HepG2 (cell line): ENCODE measurements at regions not wholly inside any gene's neighbourhood (a gene's known extent, or its start where the extent isn't known, plus 50 kb on each side); places are given as distances from the start of the nearest gene placed in this dataset.

Experiments used
- ATAC-seq: fragments of 200-7000 bp; cut with Tn5 transposase; 3 replicates; pipeline ENCODE4 v1.9.1; 2020; ENCODE audit warnings: mild to moderate bottlenecking, moderate library complexity
- BruUV-seq: library from RNA; stranded (reverse); fragments of 400-500 nt; replicated peaks from 2 replicates; lab custom pipeline; 2021; lab: Mats Ljungman, UMichigan
- CTCF ChIA-PET: fragments of 300-600 bp; formaldehyde crosslinking; extraction: SDS; loops from one replicate; lab custom pipeline; 2021; ENCODE audit warnings: low total read pairs, inconsistent platforms, low intra/inter-chr PET ratio; lab: Yijun Ruan, JAX
- POLR2A ChIA-PET: fragments of 350-600 bp; sonication (Branson Sonifier 250); formaldehyde crosslinking; loops from one replicate; lab custom pipeline; 2020; ENCODE audit warnings: antibody characterized with exemption, inconsistent platforms; lab: Yijun Ruan, JAX
- DNase-seq: peaks from one replicate; pipeline ENCODE4 v3.0.0-alpha.2; 2015; ENCODE audit warnings: low spot score
- FAIRE-seq: peaks from 3 replicates; lab custom pipeline; 2011; peaks lifted over from hg19 to GRCh38; lab: Jason Lieb, UNC
- H2AFZ ChIP-seq: one replicate; pipeline ENCODE4 v1.6.1; 2011; ENCODE audit warnings: low read length, inconsistent platforms
- H3K27ac ChIP-seq: fragments of 300-600 bp; 3 replicates; pipeline ENCODE4 v1.8.0; 2011; ENCODE audit warnings: mixed run types, mild to moderate bottlenecking, mixed read lengths, low read length, inconsistent platforms; ENCODE audit not compliant: insufficient read depth; ENCODE audit errors: extremely low read length
- H3K27me3 ChIP-seq, 2 experiments: fragments of 200-600 bp in 1 of 2; 2 replicates in 1 of 2; 3 replicates in 1 of 2; pipeline versions ENCODE4 v1.6.0 to v1.8.0; 2011; ENCODE audit warnings: low read length in 2 of 2, mild to moderate bottlenecking in 2 of 2, moderate library complexity in 2 of 2, inconsistent platforms in 1 of 2; ENCODE audit not compliant: insufficient read depth in 2 of 2, control insufficient read depth in 1 of 2
- H3K36me3 ChIP-seq, 2 experiments: fragments of 200-600 bp in 1 of 2; replicated peaks in 1 of 2; 2 replicates in 1 of 2; 3 replicates in 1 of 2; pipeline versions ENCODE4 v1.5.1 to v1.8.0; 2011; ENCODE audit warnings: low read length in 2 of 2, inconsistent platforms in 1 of 2; ENCODE audit not compliant: insufficient read depth in 2 of 2, control insufficient read depth in 1 of 2
- H3K4me1 ChIP-seq: 2 replicates; pipeline ENCODE4 v1.5.1; 2012; ENCODE audit warnings: low read length, inconsistent platforms; ENCODE audit not compliant: insufficient read depth
- H3K4me2 ChIP-seq: 2 replicates; pipeline ENCODE4 v1.6.0; 2011; ENCODE audit warnings: low read depth, low read length, inconsistent platforms
- H3K4me3 ChIP-seq, 3 experiments: fragments of 200-600 bp in 1 of 3; sonication (generic), shearing (Covaris generic) in 1 of 3; replicated peaks in 1 of 3; 2 replicates each; pipeline ENCODE4 v1.5.1; 2011 to 2016; ENCODE audit warnings: low read length in 3 of 3, inconsistent platforms in 2 of 3, low read depth in 2 of 3, mild to moderate bottlenecking in 2 of 3, control low read depth in 1 of 3, mixed read lengths in 1 of 3; ENCODE audit not compliant: insufficient read depth in 1 of 3
- H3K79me2 ChIP-seq: one replicate; pipeline ENCODE4 v1.6.1; 2011; ENCODE audit warnings: low read length, inconsistent platforms; ENCODE audit not compliant: insufficient read depth
- H3K9ac ChIP-seq: 2 replicates; pipeline ENCODE4 v1.6.0; 2011; ENCODE audit warnings: mild to moderate bottlenecking, low read depth, low read length, inconsistent platforms; ENCODE audit not compliant: insufficient read depth
- H3K9me3 ChIP-seq: 2 replicates; pipeline ENCODE4 v1.5.1; 2012; ENCODE audit warnings: mild to moderate bottlenecking, low read length
- H4K20me1 ChIP-seq: 2 replicates; pipeline ENCODE4 v1.6.0; 2011; ENCODE audit warnings: inconsistent platforms, mild to moderate bottlenecking, low read length, moderate library complexity; ENCODE audit not compliant: insufficient read depth
- DNMT1 ChIP-seq: sonication (generic); formaldehyde crosslinking; IDR thresholded peaks from 2 replicates; pipeline ENCODE4 v1.5.1; 2020; ENCODE audit warnings: mild to moderate bottlenecking, missing genetic modification reagents
- EED ChIP-seq: sonication (generic); formaldehyde crosslinking; IDR thresholded peaks from 2 replicates; pipeline ENCODE4 v1.5.0; 2020; ENCODE audit warnings: mild to moderate bottlenecking, missing genetic modification reagents
- FOXJ3 ChIP-seq: sonication (generic); formaldehyde crosslinking; IDR thresholded peaks from 2 replicates; pipeline ENCODE4 v1.4.0; 2020; ENCODE audit warnings: missing genetic modification reagents, mild to moderate bottlenecking, borderline replicate concordance
- GZF1 ChIP-seq: sonication (generic); formaldehyde crosslinking; IDR thresholded peaks from 2 replicates; pipeline ENCODE4 v1.5.1; 2020; ENCODE audit warnings: mild to moderate bottlenecking, missing genetic modification reagents
- KLF6 ChIP-seq: IDR thresholded peaks from 2 replicates; pipeline ENCODE4 v1.8.0; 2016; ENCODE audit warnings: missing biosample characterization, missing genetic modification reagents
- PPARG ChIP-seq: conservative IDR thresholded peaks from 2 replicates; pipeline ENCODE4 v1.6.1; 2016; ENCODE audit warnings: missing biosample characterization, missing genetic modification reagents
- RAD21 ChIP-seq: fragments of 450-650 bp; formaldehyde crosslinking; IDR thresholded peaks from 2 replicates; pipeline ENCODE4 v1.5.0; 2020; ENCODE audit warnings: mild to moderate bottlenecking
- TRIM22 ChIP-seq: fragments of 450-650 bp; IDR thresholded peaks from 2 replicates; pipeline ENCODE4 v1.6.1; 2017
- XBP1 ChIP-seq: sonication (generic); formaldehyde crosslinking; IDR thresholded peaks from 2 replicates; pipeline ENCODE4 v1.5.0; 2020; ENCODE audit warnings: missing genetic modification reagents
- ZFP1 ChIP-seq: IDR thresholded peaks from 2 replicates; pipeline ENCODE4 v1.6.1; 2016
- ZNF121 ChIP-seq: sonication (generic); formaldehyde crosslinking; IDR thresholded peaks from 2 replicates; pipeline ENCODE4 v1.5.0; 2020; ENCODE audit warnings: mild to moderate bottlenecking, missing genetic modification reagents
- ZNF556 ChIP-seq: sonication (generic); formaldehyde crosslinking; IDR thresholded peaks from 2 replicates; pipeline ENCODE4 v1.4.0; 2020; ENCODE audit warnings: mild to moderate bottlenecking, missing genetic modification reagents, borderline replicate concordance
- ZNF737 ChIP-seq: sonication (generic); formaldehyde crosslinking; IDR thresholded peaks from 2 replicates; pipeline ENCODE4 v1.5.0; 2020; ENCODE audit warnings: missing genetic modification reagents, mild to moderate bottlenecking, borderline replicate concordance
- ZNF777 ChIP-seq: sonication (generic); formaldehyde crosslinking; IDR thresholded peaks from 2 replicates; pipeline ENCODE4 v1.4.0; 2020; ENCODE audit warnings: missing genetic modification reagents
- WGBS: methylation state at CpG from one replicate; pipeline ENCODE4 v1.1.6; 2017; ENCODE audit warnings: low lambda C conversion rate; 5-methylcytosine and 5-hydroxymethylcytosine counted together
- in situ Hi-C: cut with HindIII; loops from 2 replicates; pipeline ENCODE4 v1.10.0; 2017; ENCODE audit warnings: low pct_unique_long_range_greater_than_20kb; ENCODE audit not compliant: extremely low pct_ligation_motif_present
- intact Hi-C: fragments of 100-400 bp; cut with micrococcal nuclease; formaldehyde crosslinking; loops from one replicate; pipeline ENCODE4 v1.10.0; 2022; ENCODE audit not compliant: unreplicated experiment

DNA sequence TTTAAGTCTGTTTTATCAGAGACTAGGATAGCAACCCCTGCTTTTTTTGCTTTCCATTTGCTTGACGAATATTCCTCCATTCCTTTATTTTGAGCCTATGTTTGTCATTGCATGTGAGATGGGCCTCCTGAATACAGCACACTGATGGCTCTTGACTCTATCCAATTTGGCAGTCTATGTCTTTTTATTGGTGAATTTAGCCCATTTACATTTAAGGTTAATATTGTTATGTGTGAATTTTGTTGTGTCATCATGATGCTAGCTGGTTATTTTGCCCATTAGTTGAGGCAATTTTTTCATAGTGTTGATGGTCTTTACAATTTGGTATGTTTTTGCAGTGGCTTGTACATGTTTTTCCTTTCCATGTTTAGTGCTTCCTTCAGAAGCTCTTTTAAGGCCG, 50.7 kb upstream of the PDE4B start:
- Histone ChIP-seq H2AFZ (no peak overlapping the region), H3K79me2 (no peaks in the 10 kb centered on the region), H3K36me3 (no peaks in the 10 kb centered on the region), H3K4me3 (no peak overlapping the region), H3K27ac (no peak overlapping the region), H3K9me3 (peaks cover 29% of the 10 kb centered on the region), H3K4me1 (no peaks in the 10 kb centered on the region), H3K9ac (no peak overlapping the region), H3K4me2 (no peak overlapping the region), H3K27me3 (no peaks in the 10 kb centered on the region), H4K20me1 (no peaks in the 10 kb centered on the region)
- FAIRE-seq (no peak), DNase-seq (no peak), ATAC-seq (no peak)
- TF ChIP-seq ZNF777 (CRISPR knock-in tag) = no peak
- no peak for TF ChIP-seq FOXJ3 (CRISPR knock-in tag)
- TF ChIP-seq KLF6 (CRISPR knock-in tag) = no peak
- TF ChIP-seq TRIM22 = no peak
- TF ChIP-seq EED (CRISPR knock-in tag) = no peak
- TF ChIP-seq DNMT1 (CRISPR knock-in tag) = no peak
- no peak for TF ChIP-seq PPARG (CRISPR knock-in tag)
- no peak for TF ChIP-seq RAD21 (CRISPR knock-in tag)
- no peak for TF ChIP-seq XBP1 (CRISPR knock-in tag)
- no peak for TF ChIP-seq ZNF121 (CRISPR knock-in tag)
- TF ChIP-seq GZF1 (CRISPR knock-in tag) = no peak
- TF ChIP-seq ZNF737 = no peak
- TF ChIP-seq ZNF556 (CRISPR knock-in tag) = no peak
- no peak for TF ChIP-seq ZFP1
- 1% methylated on average over 2 of the region's 2 CpGs for WGBS
- no TSS peak for BruUV-seq
- ChIA-PET CTCF (no interaction called here), POLR2A (no interaction called here)
- in situ Hi-C loops = no loop called here
- intact Hi-C loops = no loop called here
